ENCODE measurements at regions not wholly inside any gene's neighbourhood (a gene's known extent, or its start where the extent isn't known, plus 50 kb on each side); places are given as distances from the start of the nearest gene placed in this dataset.

DNA sequence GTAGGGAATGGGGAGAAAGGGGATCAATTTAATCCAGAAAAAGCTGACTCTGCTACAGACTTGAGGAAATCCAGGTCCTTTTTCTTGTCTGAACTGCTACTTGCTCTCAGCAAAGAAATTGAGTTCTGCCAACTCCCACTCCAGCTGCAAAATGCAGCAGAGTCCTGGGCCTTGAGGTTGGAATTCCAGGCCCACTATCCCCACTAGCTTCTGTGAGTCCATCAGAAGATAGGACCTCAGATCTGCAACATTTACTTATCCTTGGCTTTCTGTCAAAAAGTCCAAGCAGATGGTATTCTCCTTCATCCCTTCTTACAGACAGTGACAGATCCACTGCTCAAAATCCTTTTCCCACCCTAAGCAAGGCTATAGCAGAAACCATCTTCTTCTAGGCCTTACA, 219.2 kb downstream of the ARHGAP12 start:
- no peak for DNase-seq (ENCODE audit: low spot score)

GRCh38 chr10:31709028-31709427, 219.6 kb downstream of the ARHGAP12 start:
- no peak for DNase-seq (ENCODE audit: low spot score)

DNA sequence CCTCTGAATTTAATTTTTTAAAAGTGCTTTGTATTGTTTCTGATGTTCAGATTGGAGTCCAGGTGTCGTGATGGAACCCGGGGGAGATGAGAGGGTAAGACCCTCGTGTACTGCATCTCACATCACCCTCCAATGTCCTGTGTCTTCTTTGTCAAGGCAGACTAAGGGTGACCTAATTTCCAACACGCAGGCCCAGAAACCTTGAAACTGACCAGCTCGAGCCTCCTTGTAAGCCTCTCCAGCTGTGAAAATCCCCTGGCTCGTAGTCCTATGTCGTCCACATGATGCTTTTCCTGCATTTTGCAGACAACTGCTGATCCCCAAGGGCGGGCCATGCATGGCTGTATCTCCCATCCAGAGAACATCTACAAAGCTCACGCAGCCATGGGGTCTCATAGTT, 220.2 kb downstream of the ARHGAP12 start:
- DNase-seq (ENCODE audit: low spot score), result no peak

GRCh38 chr10:31708046-31708445, 220.6 kb downstream of the ARHGAP12 start:
- no peak for DNase-seq (ENCODE audit: low spot score)

- DNase-seq (ENCODE audit: low spot score), result no peak
Measured at GRCh38 chr10:31707093-31708039, 221.3 kb downstream of the ARHGAP12 start.

DNA sequence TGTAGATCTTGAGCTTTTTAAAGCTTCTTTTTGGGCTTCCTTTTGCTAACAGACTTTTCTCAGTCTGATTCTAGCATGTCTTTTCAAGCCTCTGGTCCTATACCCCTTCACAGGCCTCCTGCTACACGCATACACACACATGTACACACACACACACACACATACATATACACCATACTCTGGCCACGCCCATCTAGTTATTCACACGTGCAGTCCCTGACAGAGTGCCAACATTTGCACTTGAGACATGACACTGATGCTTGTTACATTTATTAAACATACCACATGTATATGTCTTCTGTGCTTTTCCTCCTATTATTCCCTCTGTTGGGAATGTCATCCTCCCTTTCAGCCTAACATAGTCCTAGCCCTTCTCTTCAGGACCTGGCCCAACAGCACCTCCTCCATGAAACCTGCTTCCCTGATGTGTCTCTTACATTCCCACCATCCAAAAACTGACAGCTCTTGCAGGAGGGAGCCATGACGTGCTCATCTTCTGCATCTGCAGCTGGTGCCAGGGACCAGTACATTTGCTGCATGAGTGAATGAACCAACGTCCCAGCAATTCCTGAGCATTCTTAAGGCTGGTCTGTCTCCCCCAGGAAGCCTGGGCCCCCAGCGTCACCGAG, 222.1 kb downstream of the ARHGAP12 start:
- no peak for DNase-seq (ENCODE audit: low spot score)

GRCh38 chr10:31705136-31705535, 223.5 kb downstream of the ARHGAP12 start:
- DNase-seq (ENCODE audit: low spot score), result no peak

GRCh38 chr10:31704195-31704594, 224.4 kb downstream of the ARHGAP12 start:
- DNase-seq (ENCODE audit: low spot score), result no peak

DNA sequence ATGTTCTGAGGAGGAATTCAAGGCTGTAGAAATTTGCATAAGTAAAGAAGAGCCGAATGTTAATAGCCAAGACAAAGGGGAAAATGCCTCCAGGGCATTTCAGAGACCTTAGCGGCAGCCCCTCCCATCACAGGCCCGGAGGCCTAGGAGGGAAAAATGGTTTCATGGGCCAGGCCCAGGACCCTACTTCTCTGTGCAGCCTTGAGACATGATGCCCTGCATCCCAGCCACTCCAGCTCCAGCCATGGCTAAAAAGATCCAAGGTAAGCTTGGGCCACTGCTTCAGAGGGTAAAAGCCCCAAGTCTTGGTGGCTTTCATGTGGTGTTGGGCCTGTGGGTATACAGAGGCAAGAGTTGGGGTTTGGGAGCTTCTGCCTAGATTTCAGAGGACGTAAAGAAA, 225.7 kb downstream of the ARHGAP12 start:
- DNase-seq (ENCODE audit: low spot score), result no peak

GRCh38 chr10:31702005-31702404, 226.6 kb downstream of the ARHGAP12 start:
- no peak for DNase-seq (ENCODE audit: low spot score)

- DNase-seq (ENCODE audit: low spot score), result no peak
Measured at GRCh38 chr10:31701546-31701945, 227.1 kb downstream of the ARHGAP12 start.

DNA sequence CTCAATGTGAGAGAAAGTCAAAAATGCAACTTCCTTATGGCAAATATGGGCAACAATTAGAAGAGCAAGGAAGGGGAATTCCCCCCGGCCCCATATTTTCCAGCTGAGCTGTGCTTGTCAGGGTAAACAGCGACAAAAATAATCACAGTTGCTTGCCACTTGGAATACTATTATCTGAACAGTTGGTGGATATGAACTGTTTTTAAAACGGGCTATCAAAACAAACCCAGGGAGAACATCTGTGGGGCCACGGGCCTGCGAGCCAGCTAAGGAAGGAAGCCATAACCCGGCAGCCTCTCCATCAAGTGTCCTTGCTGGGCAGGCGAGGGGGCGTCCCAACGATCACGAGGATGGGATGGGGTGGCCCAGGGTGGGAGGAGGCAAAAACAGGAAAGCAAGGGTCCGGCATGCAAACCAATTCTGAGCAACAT, 228.4 kb downstream of the ARHGAP12 start:
- no peak for DNase-seq (ENCODE audit: low spot score)

GRCh38 chr10:31698181-31698830, 230.3 kb downstream of the ARHGAP12 start:
- peak; percentile 70 for DNase-seq (ENCODE audit: low spot score)

GRCh38 chr10:31697271-31698180, 231.1 kb downstream of the ARHGAP12 start:
- peak; percentile 75 for DNase-seq (ENCODE audit: low spot score)

GRCh38 chr10:31694929-31695837, 233.4 kb downstream of the ARHGAP12 start:
- DNase-seq (ENCODE audit: low spot score), result no peak

DNA sequence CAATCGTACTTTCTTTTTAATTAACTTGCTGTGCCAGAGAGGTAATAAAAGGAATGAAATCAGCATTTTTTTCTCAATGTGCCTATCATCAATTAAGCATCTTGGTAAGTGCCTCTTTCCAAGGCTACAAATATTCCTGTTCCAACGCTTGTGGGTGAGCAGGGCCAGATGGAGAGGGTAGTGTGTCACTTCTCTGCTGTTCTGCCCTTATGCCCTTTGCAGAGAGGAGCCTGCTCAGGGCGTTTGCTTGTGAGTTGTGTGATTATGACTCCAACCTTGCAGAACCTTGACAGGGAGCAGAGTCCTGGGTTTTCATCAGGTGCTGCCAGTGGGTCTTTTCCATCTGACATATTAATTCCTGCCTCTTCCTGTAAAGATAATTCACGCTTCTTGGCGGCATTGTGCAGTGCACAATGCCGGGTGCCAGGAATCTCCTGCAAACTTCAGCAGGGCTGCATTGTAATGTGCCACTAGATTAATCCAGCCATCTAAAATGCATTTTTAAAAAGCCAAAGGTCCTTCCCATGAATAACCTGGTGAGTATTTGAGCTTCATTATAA, 234.4 kb downstream of the ARHGAP12 start:
- no peak for DNase-seq (ENCODE audit: low spot score)

DNA sequence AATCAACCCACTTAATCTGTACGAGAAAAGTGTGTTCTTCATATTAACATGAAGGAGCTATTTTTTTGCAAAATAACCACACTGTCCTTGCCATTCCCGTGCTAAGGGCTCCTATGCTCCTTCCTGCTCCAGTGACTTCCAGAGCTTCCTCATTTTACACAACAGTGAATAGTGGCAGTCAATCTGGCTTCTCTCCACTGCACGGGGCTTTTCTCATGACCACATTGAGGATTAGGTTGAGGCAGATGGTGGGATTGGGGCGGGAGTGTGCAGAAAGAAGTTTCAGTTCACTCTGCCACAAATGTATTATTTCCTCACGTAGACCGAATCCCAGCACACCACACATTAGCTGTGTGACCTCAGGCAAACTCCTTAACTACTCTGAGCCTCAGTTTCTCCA, 235.1 kb downstream of the ARHGAP12 start:
- DNase-seq (ENCODE audit: low spot score), result no peak

- DNase-seq (ENCODE audit: low spot score), result no peak
Measured at GRCh38 chr10:31689233-31689632, 239.4 kb downstream of the ARHGAP12 start.

GRCh38 chr10:31687663-31688482, 240.8 kb downstream of the ARHGAP12 start:
- DNase-seq (ENCODE audit: low spot score), result no peak

Measured in ureter (tissue), 1 donor.